Heart right ventricle (tissue), 16 donors: ENCODE measurements at regions not wholly inside any gene's neighbourhood (a gene's known extent, or its start where the extent isn't known, plus 50 kb on each side); places are given as distances from the start of the nearest gene placed in this dataset.

Source experiments
- ATAC-seq, 8 donors: fragments of 200-7000 bp; cut with Tn5 transposase; one replicate each; pipeline ENCODE4 v1.9.1; 2020; ENCODE audit warnings: mild to moderate bottlenecking in 8 of 8, moderate library complexity in 8 of 8, moderate number of reproducible peaks in 1 of 8
- DNase-seq, 2 donors: peaks; one replicate each; pipeline ENCODE4 v3.0.0-alpha.2; 2020
- H3K27ac ChIP-seq, 10 donors: fragments of 200-600 bp; sonication (generic) in 2 of 10; one replicate each; pipeline versions ENCODE4 v1.5.0 to v1.8.0; 2020 to 2022; ENCODE audit warnings: mild to moderate bottlenecking in 3 of 10
- H3K27me3 ChIP-seq, 7 donors: fragments of 200-600 bp; one replicate each; pipeline ENCODE4 v1.8.0; 2021 to 2022; ENCODE audit warnings: mild to moderate bottlenecking in 2 of 7
- H3K36me3 ChIP-seq, 9 donors: fragments of 200-600 bp; sonication (generic) in 1 of 9; one replicate each; pipeline versions ENCODE4 v1.5.0 to v1.8.0; 2020 to 2022; ENCODE audit warnings: mild to moderate bottlenecking in 2 of 9
- H3K4me1 ChIP-seq, 9 donors: fragments of 200-600 bp; sonication (generic) in 1 of 9; one replicate each; pipeline versions ENCODE4 v1.5.0 to v1.8.0; 2020 to 2022; ENCODE audit warnings: mild to moderate bottlenecking in 4 of 9
- H3K4me3 ChIP-seq, 10 donors: fragments of 200-600 bp; sonication (generic) in 2 of 10; one replicate each; pipeline versions ENCODE4 v1.5.0 to v1.8.0; 2020 to 2022; ENCODE audit warnings: mild to moderate bottlenecking in 7 of 10, moderate library complexity in 2 of 10
- H3K9me3 ChIP-seq, 11 donors: fragments of 200-600 bp in 10 of 11; sonication (generic) in 2 of 11; one replicate each; pipeline versions ENCODE4 v1.5.0 to v1.8.0; 2013 to 2022; ENCODE audit warnings: mild to moderate bottlenecking in 2 of 11, control low read depth in 1 of 11, moderate library complexity in 1 of 11
- WGBS, 2 donors: extraction: QIAGEN DNeasy Blood & Tissue Kit; methylation state at CpG; one replicate each; pipeline ENCODE4 v1.1.7; 2013; ENCODE audit warnings: inconsistent platforms in 1 of 2; 5-methylcytosine and 5-hydroxymethylcytosine counted together
- intact Hi-C, 10 donors: fragments of 100-400 bp; cut with DNase I; formaldehyde crosslinking; loops; one replicate each; pipeline versions ENCODE4 v1.11.1 to v1.14.2; 2022
- TF ChIP-seq, protein P1 (sequence below), 9 donors: fragments of 200-600 bp; sonication (generic) in 2 of 9; IDR thresholded peaks; one replicate each; pipeline versions ENCODE4 v1.5.0 to v1.8.0; 2021 to 2022; ENCODE audit warnings: antibody characterized with exemption in 9 of 9, mild to moderate bottlenecking in 5 of 9, moderate library complexity in 1 of 9
- donor health status: Arrhythmogenic right ventricular cardiomyopathy.
- donor health status: ischemic (EF 13 %, LVEDD 7.1; RV severe dilation, severe dysfunction).
- donor health status: healthy with polysubstance abuse.
- donor health status: DM: no; HTN: yes; CAD: no.
- donor health status: DM: no; HTN: no; CAD: no.
- donor health status: ischemic (EF 25% LVEDD 6.9; RV normal size, moderate dysfunction).
- donor health status: ischemic (EF 25% LVEDD 5.7; RV mildly dilated, moderate dysfunction).
- donor health status: healthy.
- donor health status: DM: yes; HTN: yes; CAD: no.
- donor health status: Ischemic cardiomyopathy.
- donor health status: ischemic (EF 35%, LVEDD 5.7; RV mildly dilated, moderate dysfunction).
- donor health status: nonischemic (EF 11% LVEDD 7.7; RV severe dilation, severe dysfunction).
- donor health status: DM: yes; HTN: yes; CAD: no.
- donor health status: PGD.
- donor health status: ischemic (EF 29% LVEDD 5.4; RV normal size, mild dysfunction).
- donor health status: nonischemic (EF 23%, LVEDD 6.1; RV moderate dilation, normal function).

DNA sequence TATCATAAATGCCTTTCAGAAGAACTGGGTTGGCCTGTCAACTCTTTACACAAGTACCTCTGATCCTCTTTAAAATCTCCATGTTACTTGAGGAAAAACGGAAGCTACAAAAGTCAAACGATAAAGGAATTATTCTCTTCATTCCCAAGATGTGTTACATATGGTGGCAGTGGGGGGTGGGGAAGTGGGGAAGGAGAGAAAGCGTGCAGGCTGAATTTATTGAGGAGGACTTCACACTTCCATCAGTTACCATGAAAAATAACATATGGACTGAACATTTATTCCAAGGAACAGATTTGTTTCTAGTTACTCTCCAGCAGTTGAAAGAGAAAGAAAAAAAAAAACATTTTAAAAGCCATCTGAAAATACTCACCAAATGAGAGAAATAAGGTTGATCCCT is 474.4 kb upstream of the DCN start:
- H3K4me3 ChIP-seq: no peak overlapping the region
- intact Hi-C loops: no loop called here
- H3K27me3 ChIP-seq: no peaks in the 10 kb centered on the region
- H3K9me3 ChIP-seq: no peaks in the 10 kb centered on the region
- ATAC-seq: no peak
- TF ChIP-seq, protein P1, sequence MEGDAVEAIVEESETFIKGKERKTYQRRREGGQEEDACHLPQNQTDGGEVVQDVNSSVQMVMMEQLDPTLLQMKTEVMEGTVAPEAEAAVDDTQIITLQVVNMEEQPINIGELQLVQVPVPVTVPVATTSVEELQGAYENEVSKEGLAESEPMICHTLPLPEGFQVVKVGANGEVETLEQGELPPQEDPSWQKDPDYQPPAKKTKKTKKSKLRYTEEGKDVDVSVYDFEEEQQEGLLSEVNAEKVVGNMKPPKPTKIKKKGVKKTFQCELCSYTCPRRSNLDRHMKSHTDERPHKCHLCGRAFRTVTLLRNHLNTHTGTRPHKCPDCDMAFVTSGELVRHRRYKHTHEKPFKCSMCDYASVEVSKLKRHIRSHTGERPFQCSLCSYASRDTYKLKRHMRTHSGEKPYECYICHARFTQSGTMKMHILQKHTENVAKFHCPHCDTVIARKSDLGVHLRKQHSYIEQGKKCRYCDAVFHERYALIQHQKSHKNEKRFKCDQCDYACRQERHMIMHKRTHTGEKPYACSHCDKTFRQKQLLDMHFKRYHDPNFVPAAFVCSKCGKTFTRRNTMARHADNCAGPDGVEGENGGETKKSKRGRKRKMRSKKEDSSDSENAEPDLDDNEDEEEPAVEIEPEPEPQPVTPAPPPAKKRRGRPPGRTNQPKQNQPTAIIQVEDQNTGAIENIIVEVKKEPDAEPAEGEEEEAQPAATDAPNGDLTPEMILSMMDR (IDR thresholded peaks at IDR 0.05): no peak
- no peak overlapping the region for H3K27ac ChIP-seq
- 66 to 80% methylated on average over 3 of the region's 3 CpGs for WGBS, 2 donors
- no peaks in the 10 kb centered on the region for H3K36me3 ChIP-seq
- DNase-seq: no peak
- peaks cover 0 to 5% (median 0%) of the 10 kb centered on the region in 9 donors for H3K4me1 ChIP-seq

DNA sequence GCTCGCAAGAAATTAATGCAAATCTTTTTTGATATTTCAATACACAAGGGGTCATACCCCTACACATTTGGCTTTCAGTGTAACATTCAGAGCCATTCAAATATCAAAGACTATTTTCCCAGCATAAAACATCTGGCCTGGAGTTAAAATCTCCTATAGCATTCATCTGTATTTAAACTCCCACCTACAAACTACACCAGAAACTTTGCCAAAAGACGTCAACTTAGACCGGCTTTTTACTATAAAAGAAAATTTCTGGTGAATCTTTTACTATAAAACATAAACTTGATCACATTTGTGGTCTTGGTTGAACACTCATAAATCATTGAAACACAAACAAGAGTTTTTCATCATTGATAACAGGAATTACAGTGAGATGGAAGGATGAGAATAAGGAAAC is 473.3 kb upstream of the DCN start:
- H3K36me3 ChIP-seq: no peaks in the 10 kb centered on the region

DNA sequence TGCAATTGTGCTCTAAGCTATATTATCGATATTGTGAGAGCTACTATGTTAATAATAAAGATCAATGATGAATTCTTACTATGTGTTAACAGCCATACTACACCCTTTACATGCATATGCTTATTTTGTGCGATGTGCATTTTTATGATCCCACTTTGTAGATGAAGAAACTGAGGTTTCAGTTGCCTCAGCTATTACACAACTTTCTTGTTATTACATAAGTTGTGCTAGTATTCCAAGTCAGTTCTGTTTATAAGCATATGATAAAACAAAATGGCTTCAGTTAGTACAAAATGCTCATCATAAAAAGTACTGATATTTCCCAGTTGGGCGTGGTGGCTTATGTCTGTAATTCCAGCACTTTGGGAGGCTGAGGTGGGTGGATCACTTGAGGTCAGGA is 471.5 kb upstream of the DCN start:
- H3K4me3 ChIP-seq: no peak overlapping the region
- DNase-seq: no peak
- ATAC-seq: no peak
- intact Hi-C loops: no loop called here
- H3K36me3 ChIP-seq: no peaks in the 10 kb centered on the region
- peaks cover 0 to 5% (median 0%) of the 10 kb centered on the region in 9 donors for H3K4me1 ChIP-seq
- no peaks in the 10 kb centered on the region for H3K27me3 ChIP-seq
- TF ChIP-seq, protein P1 (IDR thresholded peaks at IDR 0.05): no peak
- H3K9me3 ChIP-seq: no peaks in the 10 kb centered on the region
- WGBS, 2 donors: 97 to 98% methylated on average over 3 of the region's 3 CpGs
- no peak overlapping the region for H3K27ac ChIP-seq

More for the DNA sequence above, 473.3 kb upstream of the DCN start:
- no peak for DNase-seq
- Histone ChIP-seq H3K27ac (no peak overlapping the region), H3K27me3 (no peaks in the 10 kb centered on the region), H3K4me3 (no peak overlapping the region), H3K4me1 (peaks cover 0 to 5% (median 0%) of the 10 kb centered on the region in 9 donors), H3K9me3 (no peaks in the 10 kb centered on the region)
- TF ChIP-seq, protein P1 (IDR thresholded peaks at IDR 0.05): no peak
- no peak for ATAC-seq
- intact Hi-C loops: no loop called here
- WGBS, 2 donors: 87 to 89% methylated on average over 3 of the region's 3 CpGs

DNA sequence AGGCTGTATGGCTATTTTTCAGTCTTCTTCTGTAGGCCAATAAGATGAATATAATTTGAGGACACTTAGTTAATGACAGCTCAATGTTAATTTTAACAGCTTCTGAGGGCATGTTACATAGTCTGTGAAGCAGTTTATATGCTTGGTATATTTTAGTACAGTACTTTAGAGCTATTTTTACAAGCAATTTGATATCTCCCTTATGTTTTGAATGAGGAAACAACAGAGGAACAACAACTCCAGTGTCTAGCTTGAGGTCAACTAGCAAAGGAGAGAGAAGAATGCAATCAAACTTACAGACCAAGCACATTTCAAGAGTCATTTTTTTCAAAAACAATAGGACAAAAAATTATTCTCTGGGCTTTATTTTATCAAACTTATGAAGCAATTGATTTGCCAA is 469.1 kb upstream of the DCN start:
- ATAC-seq: peak in 3 of 8 donors; percentile 27 to 61 (median 56)
- intact Hi-C loops: no loop called here

More for the DNA sequence above, 469.1 kb upstream of the DCN start:
- H3K27me3 ChIP-seq: no peaks in the 10 kb centered on the region
- no peaks in the 10 kb centered on the region for H3K9me3 ChIP-seq
- H3K27ac ChIP-seq: no peak overlapping the region
- no peaks in the 10 kb centered on the region for H3K36me3 ChIP-seq
- TF ChIP-seq, protein P1 (IDR thresholded peaks at IDR 0.05): no peak
- no peak overlapping the region for H3K4me3 ChIP-seq
- DNase-seq: no peak
- peaks cover 0 to 5% (median 0%) of the 10 kb centered on the region in 9 donors for H3K4me1 ChIP-seq
